SK-N-SH (cell line): ENCODE measurements at regions not wholly inside any gene's neighbourhood (a gene's known extent, or its start where the extent isn't known, plus 50 kb on each side); places are given as distances from the start of the nearest gene placed in this dataset.

Experiments
- CTCF ChIA-PET: fragments of 300-600, 350-600 bp; formaldehyde crosslinking; extraction: SDS; loops from one replicate; lab custom pipeline; 2021; lab: Yijun Ruan, JAX
- POLR2A ChIA-PET: fragments of 350-600 bp; sonication (Branson Sonifier 250); formaldehyde crosslinking; extraction: SDS; loops from one replicate; lab custom pipeline; 2020; ENCODE audit warnings: antibody characterized with exemption, inconsistent platforms; lab: Yijun Ruan, JAX
- DNase-seq: peaks from one replicate; pipeline ENCODE4 v3.0.0; 2012
- H2AFZ ChIP-seq: fragments of 200-600 bp; sonication (generic); 2 replicates; pipeline ENCODE4 v1.8.1; 2016; ENCODE audit warnings: antibody characterized with exemption, mild to moderate bottlenecking, low read depth
- H3F3A ChIP-seq: fragments of 200-600 bp; sonication (generic); replicated peaks from 2 replicates; pipeline ENCODE3; 2016; ENCODE audit warnings: antibody characterized with exemption, mild to moderate bottlenecking; ENCODE audit not compliant: insufficient read depth
- H3K27ac ChIP-seq, 2 experiments: fragments of 200-500 bp in 1 of 2; fragments of 200-600 bp in 1 of 2; sonication (Bioruptor generic) in 1 of 2; sonication (generic), shearing (Covaris generic) in 1 of 2; 2 replicates each; pipeline versions ENCODE4 v1.5.1 to v1.6.1; 2014 to 2016; ENCODE audit warnings: low read depth in 2 of 2, inconsistent platforms in 1 of 2, low read length in 1 of 2, mild to moderate bottlenecking in 1 of 2, mixed read lengths in 1 of 2
- H3K27me3 ChIP-seq: fragments of 200-600 bp; sonication (generic), shearing (Covaris generic); 2 replicates; pipeline ENCODE4 v1.6.1; 2016; ENCODE audit warnings: mixed run types; ENCODE audit not compliant: insufficient read depth
- H3K36me3 ChIP-seq, 2 experiments: fragments of 200-500 bp in 1 of 2; fragments of 200-600 bp in 1 of 2; sonication (Bioruptor generic) in 1 of 2; sonication (generic) in 1 of 2; replicated peaks in 1 of 2; 2 replicates each; pipeline versions ENCODE3 to v1.5.1; 2014 to 2016; ENCODE audit warnings: low read length in 1 of 2, mild to moderate bottlenecking in 1 of 2; ENCODE audit not compliant: insufficient read depth in 2 of 2, control insufficient read depth in 1 of 2
- H3K4me1 ChIP-seq, 2 experiments: fragments of 200-500 bp in 1 of 2; fragments of 200-600 bp in 1 of 2; sonication (Bioruptor generic) in 1 of 2; sonication (generic), shearing (Covaris generic) in 1 of 2; 2 replicates each; pipeline versions ENCODE4 v1.5.1 to v1.6.1; 2014 to 2016; ENCODE audit warnings: low read depth in 1 of 2, low read length in 1 of 2, mixed run types in 1 of 2; ENCODE audit not compliant: insufficient read depth in 2 of 2, control insufficient read depth in 1 of 2
- H3K4me2 ChIP-seq: fragments of 200-600 bp; sonication (generic), shearing (Covaris generic); 2 replicates; pipeline ENCODE4 v1.6.1; 2017; ENCODE audit warnings: mixed run types
- H3K4me3 ChIP-seq, 2 experiments: fragments of 200-500 bp in 1 of 2; fragments of 200-600 bp in 1 of 2; sonication (Bioruptor generic) in 1 of 2; sonication (generic), shearing (Covaris generic) in 1 of 2; 2 replicates each; pipeline versions ENCODE4 v1.5.1 to v1.8.1; 2014 to 2016; ENCODE audit warnings: low read depth in 2 of 2, inconsistent platforms in 1 of 2, low read length in 1 of 2, mild to moderate bottlenecking in 1 of 2, mixed read lengths in 1 of 2, moderate library complexity in 1 of 2
- H3K79me2 ChIP-seq: fragments of 200-600 bp; sonication (generic); 2 replicates; pipeline ENCODE4 v1.8.1; 2017; ENCODE audit warnings: mild to moderate bottlenecking; ENCODE audit not compliant: insufficient read depth
- H3K9ac ChIP-seq: fragments of 200-600 bp; sonication (generic); 2 replicates; pipeline ENCODE4 v1.6.1; 2017; ENCODE audit warnings: mixed run types
- H3K9me2 ChIP-seq: fragments of 200-600 bp; sonication (generic); 2 replicates; pipeline ENCODE4 v1.6.1; 2017; ENCODE audit warnings: mixed run types
- H3K9me3 ChIP-seq: fragments of 200-600 bp; sonication (generic); 2 replicates; pipeline ENCODE4 v1.6.1; 2017; ENCODE audit warnings: mixed run types, mild to moderate bottlenecking, moderate library complexity
- H4K20me1 ChIP-seq: fragments of 200-600 bp; sonication (generic); 2 replicates; pipeline ENCODE4 v1.6.1; 2017; ENCODE audit warnings: mild to moderate bottlenecking, mixed run types; ENCODE audit not compliant: insufficient read depth
- CHD2 ChIP-seq: fragments of 150-350 bp; IDR thresholded peaks from 2 replicates; pipeline ENCODE4 v1.6.1; 2018; ENCODE audit warnings: low read length; ENCODE audit not compliant: partially characterized antibody
- CTCF ChIP-seq: fragments of 200-600 bp; sonication (generic); IDR thresholded peaks from 2 replicates; pipeline ENCODE4 v1.6.1; 2017; ENCODE audit warnings: antibody characterized with exemption, mild to moderate bottlenecking, moderate library complexity
- EP300 ChIP-seq, 2 experiments: IDR thresholded peaks; 2 replicates each; pipeline versions ENCODE4 v1.4.0 to v1.6.1; 2012; ENCODE audit warnings: borderline replicate concordance in 1 of 2, low read depth in 1 of 2, low read length in 1 of 2
- FOSL2 ChIP-seq: IDR thresholded peaks from 2 replicates; pipeline ENCODE4 v1.4.0; 2012; ENCODE audit warnings: low read depth, mild to moderate bottlenecking, moderate library complexity, borderline replicate concordance
- FOXJ3 ChIP-seq: sonication (generic); formaldehyde crosslinking; IDR thresholded peaks from 2 replicates; pipeline ENCODE4 v1.5.1; 2020; ENCODE audit warnings: mild to moderate bottlenecking, missing genetic modification reagents
- FOXM1 ChIP-seq: IDR thresholded peaks from 2 replicates; pipeline ENCODE4 v1.4.0; 2012; ENCODE audit warnings: low read depth, mild to moderate bottlenecking
- GABPA ChIP-seq: IDR thresholded peaks from 2 replicates; pipeline ENCODE4 v1.4.0; 2012; ENCODE audit warnings: low read depth, mild to moderate bottlenecking
- MEF2A ChIP-seq: IDR thresholded peaks from 2 replicates; pipeline ENCODE4 v1.4.0; 2012; ENCODE audit warnings: low read depth, borderline replicate concordance
- MXI1 ChIP-seq: IDR thresholded peaks from 2 replicates; pipeline ENCODE4 v1.6.1; 2012; ENCODE audit warnings: mild to moderate bottlenecking, low read depth, low read length, improper control_type of control experiment
- POLR2AphosphoS5 ChIP-seq: IDR thresholded peaks from 2 replicates; pipeline ENCODE4 v1.6.1; 2012; ENCODE audit warnings: low read depth, low read length
- REST ChIP-seq: IDR thresholded peaks from 2 replicates; pipeline ENCODE4 v1.6.1; 2012; ENCODE audit warnings: mild to moderate bottlenecking, low read depth, low read length, moderate library complexity
- RFX5 ChIP-seq: IDR thresholded peaks from 2 replicates; pipeline ENCODE4 v1.6.1; 2012; ENCODE audit warnings: mild to moderate bottlenecking, improper control_type of control experiment, low read length
- RXRA ChIP-seq: IDR thresholded peaks from 2 replicates; pipeline ENCODE4 v1.4.0; 2012; ENCODE audit warnings: low read depth, mild to moderate bottlenecking, borderline replicate concordance
- SIN3A ChIP-seq: IDR thresholded peaks from 2 replicates; pipeline ENCODE4 v1.6.1; 2012; ENCODE audit warnings: low read depth, mild to moderate bottlenecking, low read length, moderate library complexity, borderline replicate concordance
- TAF1 ChIP-seq: IDR thresholded peaks from 2 replicates; pipeline ENCODE4 v1.6.1; 2012; ENCODE audit warnings: low read depth, mild to moderate bottlenecking, low read length, moderate library complexity, borderline replicate concordance
- TEAD4 ChIP-seq: IDR thresholded peaks from 2 replicates; pipeline ENCODE4 v1.4.0; 2012; ENCODE audit warnings: mild to moderate bottlenecking, borderline replicate concordance; ENCODE audit not compliant: insufficient read depth
- YY1 ChIP-seq: IDR thresholded peaks from 2 replicates; pipeline ENCODE4 v1.4.0; 2012; ENCODE audit warnings: low read depth, mild to moderate bottlenecking
- WGBS: methylation state at CpG from one replicate; pipeline ENCODE4 v1.1.6; 2017; ENCODE audit warnings: low lambda C conversion rate; 5-methylcytosine and 5-hydroxymethylcytosine counted together
- TF ChIP-seq, protein P1 (sequence below): fragments of 150-350 bp; IDR thresholded peaks from 2 replicates; pipeline ENCODE4 v1.6.1; 2017; ENCODE audit warnings: antibody characterized with exemption, low read length, low read depth, borderline replicate concordance

GRCh38 chr5:44909004-44909403 lies 100.3 kb downstream of the MRPS30 start:
- Histone ChIP-seq H3K79me2 (no peaks in the 10 kb centered on the region), H4K20me1 (no peaks in the 10 kb centered on the region), H2AFZ (no peak overlapping the region), H3K27ac (no peak overlapping the region), H3K27me3 (no peaks in the 10 kb centered on the region), H3K4me3 (no peak overlapping the region), H3K4me2 (no peak overlapping the region), H3K9me3 (no peaks in the 10 kb centered on the region), H3K9me2 (no peaks in the 10 kb centered on the region), H3K9ac (no peak overlapping the region), H3K4me1 (no peaks in the 10 kb centered on the region), H3K36me3 (no peaks in the 10 kb centered on the region), H3F3A (no peaks in the 10 kb centered on the region)
- TF ChIP-seq RXRA (no peak), POLR2AphosphoS5 (no peak), EP300 (IDR thresholded peaks at IDR 0.05; ENCODE audit: borderline replicate concordance in 1 of 2, low read depth in 1 of 2, low read length in 1 of 2) (no peak), RFX5 (no peak), MXI1 (no peak), MEF2A (no peak), TEAD4 (no peak), SIN3A (no peak), CTCF (no peak), REST (no peak)
- TF ChIP-seq, protein P1, sequence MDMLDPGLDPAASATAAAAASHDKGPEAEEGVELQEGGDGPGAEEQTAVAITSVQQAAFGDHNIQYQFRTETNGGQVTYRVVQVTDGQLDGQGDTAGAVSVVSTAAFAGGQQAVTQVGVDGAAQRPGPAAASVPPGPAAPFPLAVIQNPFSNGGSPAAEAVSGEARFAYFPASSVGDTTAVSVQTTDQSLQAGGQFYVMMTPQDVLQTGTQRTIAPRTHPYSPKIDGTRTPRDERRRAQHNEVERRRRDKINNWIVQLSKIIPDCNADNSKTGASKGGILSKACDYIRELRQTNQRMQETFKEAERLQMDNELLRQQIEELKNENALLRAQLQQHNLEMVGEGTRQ, result no peak
- ChIA-PET POLR2A (no interaction called here), CTCF (no interaction called here)
- no peak for DNase-seq
- 3% methylated on average over 1 of the region's 1 CpG for WGBS

DNA sequence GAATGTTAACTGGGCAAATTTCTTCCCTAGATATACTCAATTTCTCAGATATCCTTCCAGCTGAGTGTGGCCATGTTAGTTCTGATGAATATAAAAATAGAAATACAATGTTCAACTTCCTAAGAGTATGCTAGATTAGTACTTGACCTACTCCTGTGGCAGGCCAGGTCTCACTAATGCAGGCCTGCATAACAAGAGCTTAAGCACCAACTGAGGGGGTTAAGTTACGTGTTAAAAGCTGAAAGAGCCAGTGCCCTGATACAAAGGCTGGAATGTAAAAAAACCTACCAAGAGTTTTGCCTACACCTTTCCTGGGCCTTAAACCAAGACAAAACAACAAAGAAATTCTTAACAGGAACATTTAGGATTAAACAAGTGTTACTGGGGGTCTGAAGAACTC lies 102.8 kb downstream of the MRPS30 start:
- ChIA-PET POLR2A (no interaction called here), CTCF (interaction anchor here (1.6 kb wide), 1 partner anchor 12 kb away, joined by 4 read pairs; no protein-coding TSS in a partner anchor)
- no peaks in the 10 kb centered on the region for H4K20me1 ChIP-seq
- H3K27ac ChIP-seq, result no peak overlapping the region
- H3K9me3 ChIP-seq, result no peaks in the 10 kb centered on the region
- no peaks in the 10 kb centered on the region for H3K27me3 ChIP-seq
- no peak for DNase-seq
- WGBS, result 26% methylated on average over 1 of the region's 1 CpG
- H2AFZ ChIP-seq, result no peak overlapping the region
- H3K79me2 ChIP-seq, result no peaks in the 10 kb centered on the region
- no peak overlapping the region for H3K9ac ChIP-seq
- H3K36me3 ChIP-seq, result no peaks in the 10 kb centered on the region
- no peaks in the 10 kb centered on the region for H3K9me2 ChIP-seq
- no peaks in the 10 kb centered on the region for H3K4me1 ChIP-seq
- H3F3A ChIP-seq, result no peaks in the 10 kb centered on the region
- no peak overlapping the region for H3K4me3 ChIP-seq
- no peak overlapping the region for H3K4me2 ChIP-seq
- TF ChIP-seq TAF1, result no peak
- TF ChIP-seq CHD2, result no peak
- TF ChIP-seq RXRA, result no peak
- TF ChIP-seq RFX5, result no peak
- TF ChIP-seq POLR2AphosphoS5, result no peak
- TF ChIP-seq, protein P1, result no peak
- no peak for TF ChIP-seq FOXM1
- TF ChIP-seq FOSL2, result no peak
- no peak for TF ChIP-seq FOXJ3
- TF ChIP-seq GABPA, result no peak
- no peak for TF ChIP-seq YY1
